Liver (tissue), 8 donors: ENCODE measurements at regions not wholly inside any gene's neighbourhood (a gene's known extent, or its start where the extent isn't known, plus 50 kb on each side); places are given as distances from the start of the nearest gene placed in this dataset.

Experiments used
- DNase-seq: peaks from one replicate; pipeline ENCODE4 v3.0.0-alpha.2; 2017; ENCODE audit warnings: low spot score
- H3K27ac ChIP-seq, 2 donors: one replicate each; pipeline ENCODE4 v1.7.0; 2013; ENCODE audit warnings: inconsistent platforms in 2 of 2, low read length in 2 of 2, control low read depth in 1 of 2, low read depth in 1 of 2, mild to moderate bottlenecking in 1 of 2
- H3K27me3 ChIP-seq, 4 donors: one replicate each; pipeline versions ENCODE4 v1.6.1 to v1.7.0; 2013; ENCODE audit warnings: low read length in 3 of 4, inconsistent platforms in 1 of 4, mild to moderate bottlenecking in 1 of 4, moderate library complexity in 1 of 4; ENCODE audit not compliant: control insufficient read depth in 4 of 4, insufficient read depth in 4 of 4
- H3K36me3 ChIP-seq, 4 donors: one replicate each; pipeline versions ENCODE4 v1.6.1 to v1.7.0; 2013; ENCODE audit warnings: low read length in 3 of 4, mild to moderate bottlenecking in 3 of 4, low read depth in 1 of 4, moderate library complexity in 1 of 4; ENCODE audit not compliant: control insufficient read depth in 4 of 4, insufficient read depth in 3 of 4
- H3K4me1 ChIP-seq, 4 donors: one replicate each; pipeline versions ENCODE4 v1.6.1 to v1.7.0; 2013; ENCODE audit warnings: low read length in 3 of 4, mild to moderate bottlenecking in 3 of 4, moderate library complexity in 1 of 4; ENCODE audit not compliant: control insufficient read depth in 4 of 4, insufficient read depth in 4 of 4
- H3K4me3 ChIP-seq, 3 donors: one replicate each; pipeline versions ENCODE4 v1.6.1 to v1.7.0; 2013; ENCODE audit warnings: low read length in 3 of 3, control low read depth in 1 of 3, low read depth in 1 of 3, mild to moderate bottlenecking in 1 of 3
- H3K9ac ChIP-seq, 2 donors: one replicate each; pipeline ENCODE4 v1.7.0; 2013; ENCODE audit warnings: low read length in 2 of 2, mild to moderate bottlenecking in 2 of 2, moderate library complexity in 2 of 2, control low read depth in 1 of 2, low read depth in 1 of 2
- H3K9me3 ChIP-seq, 4 donors: one replicate each; pipeline versions ENCODE4 v1.6.1 to v1.7.0; 2013; ENCODE audit warnings: low read length in 3 of 4; ENCODE audit not compliant: control insufficient read depth in 4 of 4
- ATF3 ChIP-seq: IDR thresholded peaks from 2 replicates; pipeline ENCODE4 v1.6.1; 2016; ENCODE audit warnings: antibody characterized with exemption
- EGR1 ChIP-seq, 2 donors: IDR thresholded peaks; 2 replicates each; pipeline ENCODE4 v1.6.1; 2016 to 2018; ENCODE audit warnings: antibody characterized with exemption in 2 of 2, low read depth in 2 of 2
- FOXA1 ChIP-seq: IDR thresholded peaks from 2 replicates; pipeline ENCODE4 v1.6.1; 2016; ENCODE audit warnings: antibody characterized with exemption
- FOXA2 ChIP-seq: IDR thresholded peaks from 2 replicates; pipeline ENCODE4 v1.6.1; 2016; ENCODE audit warnings: antibody characterized with exemption
- GABPA ChIP-seq, 2 donors: IDR thresholded peaks in 1 of 2; conservative IDR thresholded peaks in 1 of 2; 2 replicates each; pipeline ENCODE4 v1.6.1; 2016; ENCODE audit warnings: antibody characterized with exemption in 2 of 2, mild to moderate bottlenecking in 1 of 2, moderate library complexity in 1 of 2
- HNF4A ChIP-seq, 2 donors: conservative IDR thresholded peaks; 2 replicates each; pipeline ENCODE4 v1.6.1; 2016; ENCODE audit warnings: antibody characterized with exemption in 2 of 2, mild to moderate bottlenecking in 2 of 2
- HNF4G ChIP-seq: IDR thresholded peaks from 2 replicates; pipeline ENCODE4 v1.6.1; 2016; ENCODE audit warnings: antibody characterized with exemption
- JUND ChIP-seq, 2 donors: IDR thresholded peaks; 2 replicates each; pipeline ENCODE4 v1.6.1; 2016; ENCODE audit warnings: antibody characterized with exemption in 2 of 2
- MAX ChIP-seq: IDR thresholded peaks from 2 replicates; pipeline ENCODE4 v1.6.1; 2016; ENCODE audit warnings: antibody characterized with exemption
- REST ChIP-seq: IDR thresholded peaks from 2 replicates; pipeline ENCODE4 v1.6.1; 2016; ENCODE audit warnings: antibody characterized with exemption, mild to moderate bottlenecking
- RXRA ChIP-seq, 2 donors: IDR thresholded peaks; 2 replicates each; pipeline ENCODE4 v1.6.1; 2017 to 2018; ENCODE audit warnings: antibody characterized with exemption in 2 of 2, mild to moderate bottlenecking in 1 of 2
- SP1 ChIP-seq: IDR thresholded peaks from 2 replicates; pipeline ENCODE4 v1.6.1; 2018; ENCODE audit warnings: antibody characterized with exemption, mild to moderate bottlenecking
- YY1 ChIP-seq: IDR thresholded peaks from 2 replicates; pipeline ENCODE4 v1.6.1; 2016; ENCODE audit warnings: antibody characterized with exemption, mild to moderate bottlenecking
- ZBTB33 ChIP-seq: IDR thresholded peaks from 2 replicates; pipeline ENCODE4 v1.6.1; 2016; ENCODE audit warnings: antibody characterized with exemption
- WGBS: extraction: QIAGEN DNeasy Blood & Tissue Kit; methylation state at CpG from one replicate; pipeline ENCODE4 v1.1.7; 2013; 5-methylcytosine and 5-hydroxymethylcytosine counted together
- TF ChIP-seq, protein P1 (sequence below): fragments of 150-350 bp; IDR thresholded peaks from 2 replicates; pipeline ENCODE4 v1.5.1; 2017; ENCODE audit warnings: improper control_type of control experiment, low read depth, low read length; ENCODE audit not compliant: missing input control
- donor health status: healthy.
- donor health status: healthy.
- donor health status: healthy.
- donor health status: healthy.
- donor health status: healthy.

- WGBS, result 67% methylated on average over 1 of the region's 1 CpG
- H3K4me3 ChIP-seq, result no peak overlapping the region
These were observed 235.7 kb downstream of the PMP22 start for GRCh38 chr17:15029469-15029868.

GRCh38 chr17:15027853-15028252, 237.3 kb downstream of the PMP22 start:
- Histone ChIP-seq H3K36me3 (no peaks in the 10 kb centered on the region), H3K27ac (no peak overlapping the region), H3K27me3 (peaks cover 0 to 8% (median 0%) of the 10 kb centered on the region in 4 donors), H3K9ac (no peak overlapping the region), H3K4me3 (no peak overlapping the region), H3K4me1 (no peaks in the 10 kb centered on the region), H3K9me3 (no peaks in the 10 kb centered on the region)
- 91% methylated on average over 1 of the region's 1 CpG for WGBS
- DNase-seq, result no peak
- TF ChIP-seq, protein P1, sequence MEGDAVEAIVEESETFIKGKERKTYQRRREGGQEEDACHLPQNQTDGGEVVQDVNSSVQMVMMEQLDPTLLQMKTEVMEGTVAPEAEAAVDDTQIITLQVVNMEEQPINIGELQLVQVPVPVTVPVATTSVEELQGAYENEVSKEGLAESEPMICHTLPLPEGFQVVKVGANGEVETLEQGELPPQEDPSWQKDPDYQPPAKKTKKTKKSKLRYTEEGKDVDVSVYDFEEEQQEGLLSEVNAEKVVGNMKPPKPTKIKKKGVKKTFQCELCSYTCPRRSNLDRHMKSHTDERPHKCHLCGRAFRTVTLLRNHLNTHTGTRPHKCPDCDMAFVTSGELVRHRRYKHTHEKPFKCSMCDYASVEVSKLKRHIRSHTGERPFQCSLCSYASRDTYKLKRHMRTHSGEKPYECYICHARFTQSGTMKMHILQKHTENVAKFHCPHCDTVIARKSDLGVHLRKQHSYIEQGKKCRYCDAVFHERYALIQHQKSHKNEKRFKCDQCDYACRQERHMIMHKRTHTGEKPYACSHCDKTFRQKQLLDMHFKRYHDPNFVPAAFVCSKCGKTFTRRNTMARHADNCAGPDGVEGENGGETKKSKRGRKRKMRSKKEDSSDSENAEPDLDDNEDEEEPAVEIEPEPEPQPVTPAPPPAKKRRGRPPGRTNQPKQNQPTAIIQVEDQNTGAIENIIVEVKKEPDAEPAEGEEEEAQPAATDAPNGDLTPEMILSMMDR, result no peak
- no peak for TF ChIP-seq EGR1 (IDR thresholded peaks at IDR 0.05; ENCODE audit: low read depth in 2 of 2)
- no peak for TF ChIP-seq ATF3
- TF ChIP-seq JUND (IDR thresholded peaks at IDR 0.05), result no peak
- no peak for TF ChIP-seq RXRA (IDR thresholded peaks at IDR 0.05)
- no peak for TF ChIP-seq MAX
- no peak for TF ChIP-seq SP1
- TF ChIP-seq GABPA (IDR thresholded peaks at IDR 0.05 in 1 of 2, conservative IDR thresholded peaks at IDR 0.05 in 1 of 2), result no peak
- TF ChIP-seq HNF4A (conservative IDR thresholded peaks at IDR 0.05), result no peak
- no peak for TF ChIP-seq YY1
- no peak for TF ChIP-seq HNF4G
- no peak for TF ChIP-seq FOXA2
- no peak for TF ChIP-seq FOXA1

More at GRCh38 chr17:15029469-15029868, 235.7 kb downstream of the PMP22 start:
- Histone ChIP-seq H3K9ac (no peak overlapping the region), H3K36me3 (no peaks in the 10 kb centered on the region), H3K9me3 (no peaks in the 10 kb centered on the region), H3K4me1 (no peaks in the 10 kb centered on the region), H3K27ac (no peak overlapping the region), H3K27me3 (peaks cover 0 to 8% (median 0%) of the 10 kb centered on the region in 4 donors)
- no peak for DNase-seq
- TF ChIP-seq ZBTB33 (no peak), REST (no peak), MAX (no peak)
